Right forelimb (tissue), 1 donor: ENCODE measurements at regions not wholly inside any gene's neighbourhood (a gene's known extent, or its start where the extent isn't known, plus 50 kb on each side); places are given as distances from the start of the nearest gene placed in this dataset.
"Not testable (repeated sequence)": the region's sequence is repeated elsewhere in the genome, so short reads cannot be mapped to it uniquely, and the experiment has no call there.

Experiments
- DNase-seq: peaks from one replicate; pipeline ENCODE4 v3.0.0-alpha.2; 2018

- DNase-seq = no peak
Observed at GRCh38 chr18:76633588-76634269, 138.7 kb upstream of the ZNF516 start.

GRCh38 chr18:76627444-76627843, 132.4 kb upstream of the ZNF516 start:
- DNase-seq = no peak

GRCh38 chr18:76626991-76627390, 131.9 kb upstream of the ZNF516 start:
- DNase-seq = no peak

GRCh38 chr18:76622651-76623050, 127.6 kb upstream of the ZNF516 start:
- DNase-seq = no peak

- no peak for DNase-seq
Observed at GRCh38 chr18:76621782-76622495, 126.9 kb upstream of the ZNF516 start.

- no peak for DNase-seq
Observed at GRCh38 chr18:76621226-76621625, 126.2 kb upstream of the ZNF516 start.

- no peak for DNase-seq
Observed at GRCh38 chr18:76620321-76621170, 125.5 kb upstream of the ZNF516 start.

- DNase-seq = peak; percentile 85
Observed at GRCh38 chr18:76619621-76620315, 124.7 kb upstream of the ZNF516 start.

GRCh38 chr18:76619261-76619620, 124.2 kb upstream of the ZNF516 start:
- DNase-seq = no peak

- DNase-seq = no peak
Observed at GRCh38 chr18:76618721-76619120, 123.7 kb upstream of the ZNF516 start.

GRCh38 chr18:76616373-76616772, 121.3 kb upstream of the ZNF516 start:
- no peak for DNase-seq

GRCh38 chr18:76615065-76615733, 120.2 kb upstream of the ZNF516 start:
- no peak for DNase-seq

- DNase-seq = no peak
Observed at GRCh38 chr18:76613755-76614120, 118.7 kb upstream of the ZNF516 start.

- no peak for DNase-seq
Observed at GRCh38 chr18:76613053-76613754, 118.2 kb upstream of the ZNF516 start.

- not testable (repeated sequence) for DNase-seq
Observed at GRCh38 chr18:76611750-76612045, 116.7 kb upstream of the ZNF516 start.

GRCh38 chr18:76610933-76611749, 116.1 kb upstream of the ZNF516 start:
- DNase-seq = peak; percentile 71

- DNase-seq = no peak
Observed at GRCh38 chr18:76610012-76610411, 115.0 kb upstream of the ZNF516 start.

- no peak for DNase-seq
Observed at GRCh38 chr18:76605341-76605929, 110.4 kb upstream of the ZNF516 start.

GRCh38 chr18:76604935-76605240, 109.8 kb upstream of the ZNF516 start:
- no peak for DNase-seq

- DNase-seq = no peak
Observed at GRCh38 chr18:76604108-76604934, 109.3 kb upstream of the ZNF516 start.
